Neuronal stem cell (in vitro differentiated cells): ENCODE measurements at regions not wholly inside any gene's neighbourhood (a gene's known extent, or its start where the extent isn't known, plus 50 kb on each side); places are given as distances from the start of the nearest gene placed in this dataset.
A peak's percentile ranks its signal among the peaks of the same experiment; 100 is the strongest.

Source experiments
- DNase-seq: peaks from one replicate; pipeline ENCODE4 v3.0.0-alpha.2; 2013; ENCODE audit warnings: low spot score
- H2AFZ ChIP-seq: one replicate; pipeline ENCODE4 v1.6.1; 2013; ENCODE audit warnings: mild to moderate bottlenecking, low read length, inconsistent platforms
- H2AK5ac ChIP-seq: 2 replicates; pipeline ENCODE4 v1.6.1; 2013; ENCODE audit warnings: low read depth, mild to moderate bottlenecking, inconsistent platforms, low read length, moderate library complexity, mixed read lengths
- H2BK120ac ChIP-seq: 2 replicates; pipeline ENCODE4 v1.6.1; 2013; ENCODE audit warnings: low read depth, mild to moderate bottlenecking, inconsistent platforms, low read length, moderate library complexity, mixed read lengths
- H2BK12ac ChIP-seq: one replicate; pipeline ENCODE4 v1.6.1; 2013; ENCODE audit warnings: low read length, inconsistent platforms
- H2BK15ac ChIP-seq: 2 replicates; pipeline ENCODE4 v1.6.1; 2013; ENCODE audit warnings: mild to moderate bottlenecking, low read length, inconsistent platforms, mixed read lengths
- H2BK5ac ChIP-seq: one replicate; pipeline ENCODE4 v1.6.1; 2013; ENCODE audit warnings: inconsistent platforms, mild to moderate bottlenecking, low read length, moderate library complexity
- H3K14ac ChIP-seq: one replicate; pipeline ENCODE4 v1.6.1; 2013; ENCODE audit warnings: low read length, inconsistent platforms
- H3K18ac ChIP-seq: 2 replicates; pipeline ENCODE4 v1.6.1; 2013; ENCODE audit warnings: low read length, inconsistent platforms
- H3K23ac ChIP-seq: 2 replicates; pipeline ENCODE4 v1.6.1; 2013; ENCODE audit warnings: low read depth, mild to moderate bottlenecking, mixed read lengths, low read length, inconsistent platforms; ENCODE audit not compliant: poor library complexity
- H3K27ac ChIP-seq: replicated peaks from 3 replicates; pipeline ENCODE4 v1.5.1; 2013; ENCODE audit warnings: low read length, inconsistent platforms
- H3K27me3 ChIP-seq, 3 experiments: 2 replicates each; pipeline ENCODE4 v1.6.1; 2013; ENCODE audit warnings: low read length in 3 of 3, mild to moderate bottlenecking in 2 of 3, inconsistent platforms in 1 of 3, low read depth in 1 of 3, mixed read lengths in 1 of 3, moderate library complexity in 1 of 3; ENCODE audit not compliant: control insufficient read depth in 3 of 3, insufficient read depth in 3 of 3
- H3K36me3 ChIP-seq, 2 donors: replicated peaks in 1 of 2; 2 replicates each; pipeline ENCODE4 v1.6.1; 2013; ENCODE audit warnings: low read length in 2 of 2; ENCODE audit not compliant: control insufficient read depth in 2 of 2, insufficient read depth in 2 of 2
- H3K4ac ChIP-seq: 2 replicates; pipeline ENCODE4 v1.6.1; 2013; ENCODE audit warnings: inconsistent platforms, mild to moderate bottlenecking, low read length, moderate library complexity
- H3K4me1 ChIP-seq, 2 donors: 1 replicate in 1 of 2; 2 replicates in 1 of 2; pipeline ENCODE4 v1.6.1; 2013; ENCODE audit warnings: low read length in 2 of 2, low read depth in 1 of 2; ENCODE audit not compliant: control insufficient read depth in 2 of 2, insufficient read depth in 1 of 2
- H3K4me2 ChIP-seq: one replicate; pipeline ENCODE4 v1.6.1; 2013; ENCODE audit warnings: mild to moderate bottlenecking, low read length, inconsistent platforms; ENCODE audit not compliant: insufficient read depth, poor library complexity, severe bottlenecking
- H3K4me3 ChIP-seq, 2 donors: 2 replicates each; pipeline ENCODE4 v1.5.1; 2013; ENCODE audit warnings: low read length in 2 of 2, mild to moderate bottlenecking in 2 of 2, inconsistent platforms in 1 of 2, moderate library complexity in 1 of 2
- H3K79me1 ChIP-seq: one replicate; pipeline ENCODE4 v1.6.1; 2013; ENCODE audit warnings: low read depth, mild to moderate bottlenecking, inconsistent platforms, low read length, moderate library complexity
- H3K9ac ChIP-seq: one replicate; pipeline ENCODE4 v1.6.1; 2013; ENCODE audit warnings: mild to moderate bottlenecking, low read depth, low read length, inconsistent platforms; ENCODE audit not compliant: poor library complexity
- H3K9me3 ChIP-seq, 2 donors: replicated peaks in 1 of 2; 2 replicates each; pipeline versions ENCODE3 to v1.6.1; 2013; ENCODE audit warnings: low read length in 2 of 2, mild to moderate bottlenecking in 2 of 2, inconsistent platforms in 1 of 2, low read depth in 1 of 2, mixed read lengths in 1 of 2, moderate library complexity in 1 of 2; ENCODE audit not compliant: control insufficient read depth in 2 of 2, insufficient read depth in 1 of 2
- H4K8ac ChIP-seq: one replicate; pipeline ENCODE4 v1.6.1; 2013; ENCODE audit warnings: low read depth, mild to moderate bottlenecking, inconsistent platforms, low read length, moderate library complexity
- H4K91ac ChIP-seq: one replicate; pipeline ENCODE4 v1.6.1; 2013; ENCODE audit warnings: low read length, low read depth, mild to moderate bottlenecking, inconsistent platforms; ENCODE audit not compliant: poor library complexity
- WGBS, 2 donors: extraction: QIAGEN DNeasy Blood & Tissue Kit; methylation state at CpG; one replicate each; pipeline ENCODE4 v1.1.7; 2013; ENCODE audit warnings: missing lambda C conversion rate in 2 of 2, mixed read lengths in 1 of 2; ENCODE audit not compliant: insufficient read length in 2 of 2, insufficient replicate concordance in 1 of 2; ENCODE audit errors: extremely low coverage in 2 of 2; 5-methylcytosine and 5-hydroxymethylcytosine counted together

- H2BK5ac ChIP-seq, result no peak overlapping the region
- H3K14ac ChIP-seq, result no peak overlapping the region
- no peak overlapping the region for H3K27ac ChIP-seq
- no peak overlapping the region for H3K23ac ChIP-seq
- H3K9ac ChIP-seq, result no peak overlapping the region
- H3K36me3 ChIP-seq, result no peaks in the 10 kb centered on the region
- no peak for DNase-seq
- no peak overlapping the region for H2BK12ac ChIP-seq
- H3K4me1 ChIP-seq, result peaks cover 0 to 2% of the 10 kb centered on the region in 2 donors
- no peak overlapping the region for H3K4me2 ChIP-seq
- no CpG with 5 or more reads among the region's 20 CpGs for WGBS, 2 donors
- H2AFZ ChIP-seq, result no peak overlapping the region
- H4K91ac ChIP-seq, result no peak overlapping the region
- H3K18ac ChIP-seq, result peak overlapping the region; percentile 46
- H2BK120ac ChIP-seq, result no peak overlapping the region
- H3K9me3 ChIP-seq, result no peaks in the 10 kb centered on the region
- no peaks in the 10 kb centered on the region for H3K79me1 ChIP-seq
- H4K8ac ChIP-seq, result no peak overlapping the region
- H3K4ac ChIP-seq, result no peak overlapping the region
- H3K4me3 ChIP-seq, result no peak overlapping the region
- H2BK15ac ChIP-seq, result peak overlapping the region; percentile 69
- peak overlapping the region; percentile 71 for H2AK5ac ChIP-seq
- H3K27me3 ChIP-seq, result peaks cover 0 to 12% (median 0%) of the 10 kb centered on the region in 3 experiments
Observed at GRCh38 chr1:4128616-4129015, 228.5 kb upstream of the C1orf174 start.

- no peak overlapping the region for H2BK5ac ChIP-seq
- no peaks in the 10 kb centered on the region for H3K79me1 ChIP-seq
- H2AFZ ChIP-seq, result no peak overlapping the region
- H3K36me3 ChIP-seq, result no peaks in the 10 kb centered on the region
- no peak overlapping the region for H2BK12ac ChIP-seq
- H3K14ac ChIP-seq, result peak overlapping the region; percentile 86
- no peak overlapping the region for H3K9ac ChIP-seq
- no peak overlapping the region for H2BK120ac ChIP-seq
- peak overlapping the region; percentile 28 for H3K4ac ChIP-seq
- WGBS, 2 donors, result no CpG with 5 or more reads among the region's 11 CpGs
- no peak overlapping the region for H3K23ac ChIP-seq
- peak overlapping the region; percentile 77 for H2BK15ac ChIP-seq
- H3K4me2 ChIP-seq, result no peak overlapping the region
- no peak overlapping the region for H3K18ac ChIP-seq
- H3K4me3 ChIP-seq, result no peak overlapping the region
- no peaks in the 10 kb centered on the region for H3K9me3 ChIP-seq
- H4K8ac ChIP-seq, result no peak overlapping the region
- H3K4me1 ChIP-seq, result peaks cover 0 to 2% of the 10 kb centered on the region in 2 donors
- peaks cover 0 to 12% (median 0%) of the 10 kb centered on the region in 3 experiments for H3K27me3 ChIP-seq
- no peak overlapping the region for H3K27ac ChIP-seq
- no peak overlapping the region for H4K91ac ChIP-seq
- DNase-seq, result no peak
- H2AK5ac ChIP-seq, result no peak overlapping the region
Observed at GRCh38 chr1:4129693-4130092, 229.6 kb upstream of the C1orf174 start.

- no peak overlapping the region for H3K18ac ChIP-seq
- no peak for DNase-seq
- no peak overlapping the region for H3K4me3 ChIP-seq
- H4K91ac ChIP-seq, result no peak overlapping the region
- H3K9ac ChIP-seq, result no peak overlapping the region
- peak overlapping the region; percentile 26 for H2BK12ac ChIP-seq
- no peak overlapping the region for H2BK120ac ChIP-seq
- no peak overlapping the region for H3K4ac ChIP-seq
- no peaks in the 10 kb centered on the region for H3K79me1 ChIP-seq
- no peak overlapping the region for H2BK5ac ChIP-seq
- H2AFZ ChIP-seq, result no peak overlapping the region
- H3K4me2 ChIP-seq, result no peak overlapping the region
- H3K14ac ChIP-seq, result peak overlapping the region; percentile 63
- no peaks in the 10 kb centered on the region for H3K9me3 ChIP-seq
- H2AK5ac ChIP-seq, result peak overlapping the region; percentile 63
- H4K8ac ChIP-seq, result no peak overlapping the region
- H3K4me1 ChIP-seq, result peaks cover 0 to 2% of the 10 kb centered on the region in 2 donors
- peak overlapping the region; percentile 8 for H2BK15ac ChIP-seq
- peaks cover 0 to 12% (median 0%) of the 10 kb centered on the region in 3 experiments for H3K27me3 ChIP-seq
- H3K36me3 ChIP-seq, result no peaks in the 10 kb centered on the region
- WGBS, 2 donors, result no CpG with 5 or more reads among the region's 6 CpGs
- no peak overlapping the region for H3K27ac ChIP-seq
- no peak overlapping the region for H3K23ac ChIP-seq
Observed at GRCh38 chr1:4130096-4130495, 230.0 kb upstream of the C1orf174 start.

DNA sequence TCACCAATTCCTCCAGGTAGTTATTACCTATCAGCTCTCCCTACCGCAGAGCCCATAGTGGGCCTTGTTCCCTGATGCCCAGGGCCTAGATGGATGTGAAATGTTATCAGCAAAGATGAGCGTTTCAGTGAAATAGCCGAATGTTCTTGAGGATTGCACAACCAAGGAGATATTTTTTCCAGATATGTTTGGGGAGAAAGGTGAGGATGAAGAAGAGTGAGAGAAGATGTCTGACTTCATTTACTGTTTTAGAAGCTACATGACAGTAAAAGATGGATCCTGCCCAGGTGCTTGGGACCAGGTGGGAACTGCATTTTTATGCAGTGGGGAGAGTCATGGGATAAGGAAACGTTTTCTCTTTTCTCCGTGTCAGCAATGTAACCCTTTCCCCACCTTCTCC is 231.7 kb upstream of the C1orf174 start:
- no peak overlapping the region for H2BK120ac ChIP-seq
- H3K4me3 ChIP-seq, result no peak overlapping the region
- no peak overlapping the region for H2BK12ac ChIP-seq
- H2AFZ ChIP-seq, result no peak overlapping the region
- no peak overlapping the region for H3K4me2 ChIP-seq
- no CpG with 5 or more reads among the region's 5 CpGs for WGBS, 2 donors
- DNase-seq, result no peak
- H2BK5ac ChIP-seq, result no peak overlapping the region
- no peak overlapping the region for H3K4ac ChIP-seq
- no peak overlapping the region for H3K14ac ChIP-seq
- no peak overlapping the region for H2AK5ac ChIP-seq
- no peak overlapping the region for H4K91ac ChIP-seq
- H3K27me3 ChIP-seq, result peaks cover 0 to 12% (median 0%) of the 10 kb centered on the region in 3 experiments
- H3K18ac ChIP-seq, result no peak overlapping the region
- H3K79me1 ChIP-seq, result no peaks in the 10 kb centered on the region
- peaks cover 0 to 2% of the 10 kb centered on the region in 2 donors for H3K4me1 ChIP-seq
- H3K9ac ChIP-seq, result no peak overlapping the region
- peaks cover 0 to 3% of the 10 kb centered on the region in 2 donors for H3K9me3 ChIP-seq
- H3K27ac ChIP-seq, result no peak overlapping the region
- H3K36me3 ChIP-seq, result no peaks in the 10 kb centered on the region
- H4K8ac ChIP-seq, result no peak overlapping the region
- H2BK15ac ChIP-seq, result no peak overlapping the region
- no peak overlapping the region for H3K23ac ChIP-seq
